ENCODE measurements at regions not wholly inside any gene's neighbourhood (a gene's known extent, or its start where the extent isn't known, plus 50 kb on each side); places are given as distances from the start of the nearest gene placed in this dataset.

- TF ChIP-seq GATA2 (IDR thresholded peaks at IDR 0.05; ENCODE audit: low read depth, low read length) (no peak), GATA3 (IDR thresholded peaks at IDR 0.05; ENCODE audit: low read depth, low read length) (no peak)
Measured at GRCh38 chr2:44060990-44061389, 65.2 kb upstream of the LRPPRC start.

All from SH-SY5Y (cell line).